ENCODE measurements at regions not wholly inside any gene's neighbourhood (a gene's known extent, or its start where the extent isn't known, plus 50 kb on each side); places are given as distances from the start of the nearest gene placed in this dataset.

DNA sequence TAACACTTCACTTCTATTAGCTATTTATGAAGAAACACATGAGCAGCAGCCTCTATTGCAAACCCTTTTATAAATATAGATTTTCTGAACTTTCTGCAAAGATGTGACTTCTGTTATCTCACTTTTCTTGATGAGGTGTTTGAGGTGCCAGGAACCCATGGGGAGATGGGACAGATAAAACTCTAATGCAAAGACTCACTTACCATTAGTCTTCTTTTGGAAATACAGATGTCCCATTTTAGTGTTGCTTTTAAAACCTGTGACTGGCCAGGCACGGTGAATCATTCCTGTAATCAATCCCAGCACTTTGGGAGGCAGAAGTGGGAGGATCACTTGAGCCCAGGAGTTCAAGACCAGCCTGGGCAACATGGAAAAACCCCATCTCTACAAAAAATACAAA lies 171.3 kb upstream of the GAS1 start:
- TF ChIP-seq POLR2AphosphoS5 (IDR thresholded peaks at IDR 0.05; ENCODE audit: low read depth, low read length): no peak
- TF ChIP-seq, protein P1, sequence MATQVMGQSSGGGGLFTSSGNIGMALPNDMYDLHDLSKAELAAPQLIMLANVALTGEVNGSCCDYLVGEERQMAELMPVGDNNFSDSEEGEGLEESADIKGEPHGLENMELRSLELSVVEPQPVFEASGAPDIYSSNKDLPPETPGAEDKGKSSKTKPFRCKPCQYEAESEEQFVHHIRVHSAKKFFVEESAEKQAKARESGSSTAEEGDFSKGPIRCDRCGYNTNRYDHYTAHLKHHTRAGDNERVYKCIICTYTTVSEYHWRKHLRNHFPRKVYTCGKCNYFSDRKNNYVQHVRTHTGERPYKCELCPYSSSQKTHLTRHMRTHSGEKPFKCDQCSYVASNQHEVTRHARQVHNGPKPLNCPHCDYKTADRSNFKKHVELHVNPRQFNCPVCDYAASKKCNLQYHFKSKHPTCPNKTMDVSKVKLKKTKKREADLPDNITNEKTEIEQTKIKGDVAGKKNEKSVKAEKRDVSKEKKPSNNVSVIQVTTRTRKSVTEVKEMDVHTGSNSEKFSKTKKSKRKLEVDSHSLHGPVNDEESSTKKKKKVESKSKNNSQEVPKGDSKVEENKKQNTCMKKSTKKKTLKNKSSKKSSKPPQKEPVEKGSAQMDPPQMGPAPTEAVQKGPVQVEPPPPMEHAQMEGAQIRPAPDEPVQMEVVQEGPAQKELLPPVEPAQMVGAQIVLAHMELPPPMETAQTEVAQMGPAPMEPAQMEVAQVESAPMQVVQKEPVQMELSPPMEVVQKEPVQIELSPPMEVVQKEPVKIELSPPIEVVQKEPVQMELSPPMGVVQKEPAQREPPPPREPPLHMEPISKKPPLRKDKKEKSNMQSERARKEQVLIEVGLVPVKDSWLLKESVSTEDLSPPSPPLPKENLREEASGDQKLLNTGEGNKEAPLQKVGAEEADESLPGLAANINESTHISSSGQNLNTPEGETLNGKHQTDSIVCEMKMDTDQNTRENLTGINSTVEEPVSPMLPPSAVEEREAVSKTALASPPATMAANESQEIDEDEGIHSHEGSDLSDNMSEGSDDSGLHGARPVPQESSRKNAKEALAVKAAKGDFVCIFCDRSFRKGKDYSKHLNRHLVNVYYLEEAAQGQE (IDR thresholded peaks at IDR 0.05; ENCODE audit: insufficient read depth in 1 of 2, low read depth in 2 of 2, low read length in 2 of 2): no peak

Measured in PFSK-1 (cell line).